Mesendoderm (in vitro differentiated cells): ENCODE measurements at regions not wholly inside any gene's neighbourhood (a gene's known extent, or its start where the extent isn't known, plus 50 kb on each side); places are given as distances from the start of the nearest gene placed in this dataset.

Experiments
- DNase-seq: peaks from one replicate; pipeline ENCODE4 v3.0.0; 2013
- H2AK5ac ChIP-seq: 2 replicates; pipeline ENCODE4 v1.6.1; 2013; ENCODE audit warnings: low read length, inconsistent platforms
- H2BK120ac ChIP-seq: 2 replicates; pipeline ENCODE4 v1.6.1; 2013; ENCODE audit warnings: low read depth, mild to moderate bottlenecking, low read length, moderate library complexity, mixed read lengths
- H2BK15ac ChIP-seq: replicated peaks from 2 replicates; pipeline ENCODE4 v1.6.1; 2013; ENCODE audit warnings: low read depth, mild to moderate bottlenecking, moderate library complexity
- H2BK5ac ChIP-seq: 2 replicates; pipeline ENCODE4 v1.6.1; 2013; ENCODE audit warnings: low read length, inconsistent platforms
- H3K18ac ChIP-seq: 2 replicates; pipeline ENCODE4 v1.6.1; 2013; ENCODE audit warnings: mild to moderate bottlenecking, low read length, mixed read lengths
- H3K23ac ChIP-seq: one replicate; pipeline ENCODE4 v1.6.1; 2013; ENCODE audit warnings: low read length
- H3K27ac ChIP-seq: 2 replicates; pipeline ENCODE4 v1.5.1; 2013; ENCODE audit warnings: low read depth, mild to moderate bottlenecking, inconsistent platforms, low read length, moderate library complexity
- H3K27me3 ChIP-seq: 2 replicates; pipeline ENCODE4 v1.6.1; 2013; ENCODE audit warnings: low read length, control low read depth, mild to moderate bottlenecking, inconsistent platforms; ENCODE audit not compliant: insufficient read depth, poor library complexity
- H3K36me3 ChIP-seq: 2 replicates; pipeline ENCODE4 v1.6.1; 2013; ENCODE audit warnings: low read length, inconsistent platforms; ENCODE audit not compliant: control insufficient read depth, insufficient read depth
- H3K4ac ChIP-seq: one replicate; pipeline ENCODE4 v1.6.1; 2013; ENCODE audit warnings: low read depth, mild to moderate bottlenecking, low read length, moderate library complexity
- H3K4me1 ChIP-seq: 2 replicates; pipeline ENCODE4 v1.6.1; 2013; ENCODE audit warnings: low read depth, low read length, inconsistent platforms; ENCODE audit not compliant: control insufficient read depth
- H3K4me2 ChIP-seq: 2 replicates; pipeline ENCODE4 v1.6.1; 2013; ENCODE audit warnings: low read length
- H3K4me3 ChIP-seq: 2 replicates; pipeline ENCODE4 v1.5.1; 2013; ENCODE audit warnings: mild to moderate bottlenecking, low read length
- H3K56ac ChIP-seq: one replicate; pipeline ENCODE4 v1.6.1; 2013; ENCODE audit warnings: low read length
- H3K79me1 ChIP-seq: 2 replicates; pipeline ENCODE4 v1.6.1; 2013; ENCODE audit warnings: low read length, inconsistent platforms
- H3K79me2 ChIP-seq: 2 replicates; pipeline ENCODE4 v1.6.1; 2013; ENCODE audit warnings: mild to moderate bottlenecking, low read length; ENCODE audit not compliant: control insufficient read depth, insufficient read depth
- H3K9ac ChIP-seq: 2 replicates; pipeline ENCODE4 v1.6.1; 2013; ENCODE audit warnings: low read length, inconsistent platforms
- H4K5ac ChIP-seq: one replicate; pipeline ENCODE4 v1.6.1; 2013; ENCODE audit warnings: low read length
- H4K8ac ChIP-seq: one replicate; pipeline ENCODE4 v1.6.1; 2013; ENCODE audit warnings: low read depth, mild to moderate bottlenecking, control low read depth, low read length, moderate library complexity
- WGBS: extraction: QIAGEN DNeasy Blood & Tissue Kit; methylation state at CpG from one replicate; pipeline ENCODE4 v1.1.7; 2013; ENCODE audit warnings: low lambda C conversion rate, missing lambda C conversion rate; ENCODE audit not compliant: insufficient coverage; ENCODE audit errors: extremely low coverage; 5-methylcytosine and 5-hydroxymethylcytosine counted together

DNA sequence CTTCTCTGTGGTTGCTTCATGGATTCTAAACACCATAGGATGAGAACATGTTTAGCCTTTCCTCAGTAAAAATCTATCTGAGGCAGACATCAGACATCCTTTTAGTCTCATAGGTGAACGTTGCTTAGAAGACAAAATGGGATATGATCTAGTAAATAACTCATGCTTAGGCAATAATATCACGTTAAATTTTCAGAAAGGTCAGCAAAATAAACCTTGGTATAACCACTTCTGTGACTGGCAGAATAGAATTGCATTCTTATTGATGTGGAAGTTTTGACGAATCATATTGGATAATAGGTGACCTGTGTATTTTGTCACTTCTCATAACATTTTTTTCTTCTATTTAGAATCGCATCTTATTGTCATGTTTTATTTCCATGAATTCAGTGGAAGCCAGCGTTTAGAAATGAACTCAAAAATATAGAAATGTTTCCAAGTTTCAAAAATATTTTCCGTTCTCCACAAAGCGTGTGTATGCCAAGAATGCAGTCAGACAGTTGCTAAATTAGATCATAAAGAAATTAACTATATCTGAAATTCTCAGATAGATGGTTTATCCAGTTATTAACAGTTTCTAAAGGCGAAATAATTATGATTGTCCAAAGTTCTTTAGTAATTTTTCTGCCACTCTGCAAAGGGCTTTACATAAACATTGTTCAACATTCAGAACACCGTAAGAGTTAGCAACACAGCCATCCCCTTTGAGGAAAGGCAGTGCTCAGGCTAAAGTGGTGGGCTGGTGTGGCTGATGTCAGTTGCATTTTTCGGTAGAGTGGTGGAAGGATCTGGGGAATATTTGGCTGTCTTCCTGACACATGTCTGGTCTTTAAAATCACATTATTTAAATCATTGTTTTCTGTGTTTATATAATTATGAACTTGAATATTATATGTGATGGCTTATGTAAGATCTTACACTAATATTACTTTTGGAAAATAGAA lies 827.2 kb downstream of the MTRR start:
- Histone ChIP-seq H3K56ac (no peak overlapping the region), H2BK120ac (no peak overlapping the region), H4K8ac (no peak overlapping the region), H3K27me3 (no peaks in the 10 kb centered on the region), H3K4me3 (no peak overlapping the region), H3K18ac (no peak overlapping the region), H3K36me3 (no peaks in the 10 kb centered on the region), H3K79me1 (no peaks in the 10 kb centered on the region), H3K4ac (no peak overlapping the region), H3K23ac (no peak overlapping the region), H3K27ac (no peak overlapping the region), H2AK5ac (no peak overlapping the region), H3K4me2 (no peak overlapping the region), H2BK15ac (no peak overlapping the region), H3K4me1 (no peaks in the 10 kb centered on the region), H2BK5ac (no peak overlapping the region), H3K9ac (no peak overlapping the region), H4K5ac (no peak overlapping the region), H3K79me2 (no peaks in the 10 kb centered on the region)
- no CpG with 5 or more reads among the region's 10 CpGs for WGBS
- DNase-seq: no peak

DNA sequence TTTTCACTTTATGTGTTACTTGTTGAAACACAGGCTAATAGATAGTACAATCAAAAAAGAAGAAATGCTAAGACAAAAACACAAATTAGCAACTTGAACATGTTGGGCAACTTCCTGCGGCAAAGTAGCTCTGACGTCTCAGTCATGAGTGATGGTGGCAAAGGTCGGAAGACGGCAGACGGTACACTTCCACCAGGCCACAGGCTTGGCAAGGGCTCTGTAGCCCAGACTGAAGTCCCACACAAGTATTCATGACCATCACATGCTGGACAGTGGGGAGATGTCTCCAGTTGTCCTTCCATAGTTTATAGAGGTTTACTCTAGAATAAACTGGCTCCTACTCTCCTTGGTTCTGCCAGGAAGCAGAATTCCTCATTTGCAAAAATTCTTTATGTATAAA lies 831.3 kb downstream of the MTRR start:
- Histone ChIP-seq H2AK5ac (no peak overlapping the region), H3K4ac (no peak overlapping the region), H2BK120ac (no peak overlapping the region), H3K23ac (no peak overlapping the region), H3K79me1 (no peaks in the 10 kb centered on the region), H3K4me3 (no peak overlapping the region), H2BK5ac (no peak overlapping the region), H2BK15ac (no peak overlapping the region), H3K27me3 (no peaks in the 10 kb centered on the region), H3K18ac (no peak overlapping the region), H4K5ac (no peak overlapping the region), H3K56ac (no peak overlapping the region), H4K8ac (no peak overlapping the region), H3K4me1 (no peaks in the 10 kb centered on the region), H3K27ac (no peak overlapping the region), H3K9ac (no peak overlapping the region), H3K4me2 (no peak overlapping the region), H3K36me3 (no peaks in the 10 kb centered on the region), H3K79me2 (no peaks in the 10 kb centered on the region)
- WGBS: no CpG with 5 or more reads among the region's 5 CpGs
- no peak for DNase-seq

DNA sequence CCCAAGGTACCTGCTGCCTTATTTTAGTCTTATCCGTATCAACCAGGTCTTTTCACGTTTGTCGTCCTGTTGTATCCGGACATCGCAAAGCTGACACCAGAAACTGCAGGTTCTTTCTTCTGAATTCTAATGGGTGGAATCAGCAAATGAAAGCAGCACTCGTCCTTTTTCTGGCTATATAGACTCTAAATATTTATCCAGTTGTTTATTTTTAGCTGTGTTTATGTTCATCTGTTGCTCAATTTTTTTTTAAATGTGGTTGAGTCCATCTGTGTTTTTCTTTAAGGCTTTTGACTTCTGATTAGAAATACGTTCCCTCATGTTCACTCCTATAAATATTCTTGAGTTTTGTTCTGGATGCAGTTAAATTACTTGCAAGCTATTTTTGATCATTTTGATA lies 831.7 kb downstream of the MTRR start:
- H3K56ac ChIP-seq: no peak overlapping the region
- no peaks in the 10 kb centered on the region for H3K79me1 ChIP-seq
- H4K8ac ChIP-seq: no peak overlapping the region
- H3K18ac ChIP-seq: no peak overlapping the region
- H3K4me1 ChIP-seq: no peaks in the 10 kb centered on the region
- H2BK15ac ChIP-seq: no peak overlapping the region
- no peak overlapping the region for H3K4ac ChIP-seq
- no peak for DNase-seq
- no peak overlapping the region for H2AK5ac ChIP-seq
- H3K23ac ChIP-seq: no peak overlapping the region
- H2BK120ac ChIP-seq: no peak overlapping the region
- no peak overlapping the region for H4K5ac ChIP-seq
- H3K79me2 ChIP-seq: no peaks in the 10 kb centered on the region
- no peak overlapping the region for H3K9ac ChIP-seq
- H3K36me3 ChIP-seq: no peaks in the 10 kb centered on the region
- no peak overlapping the region for H2BK5ac ChIP-seq
- no peak overlapping the region for H3K27ac ChIP-seq
- H3K4me3 ChIP-seq: no peak overlapping the region
- no peaks in the 10 kb centered on the region for H3K27me3 ChIP-seq
- no CpG with 5 or more reads among the region's 7 CpGs for WGBS
- no peak overlapping the region for H3K4me2 ChIP-seq

DNA sequence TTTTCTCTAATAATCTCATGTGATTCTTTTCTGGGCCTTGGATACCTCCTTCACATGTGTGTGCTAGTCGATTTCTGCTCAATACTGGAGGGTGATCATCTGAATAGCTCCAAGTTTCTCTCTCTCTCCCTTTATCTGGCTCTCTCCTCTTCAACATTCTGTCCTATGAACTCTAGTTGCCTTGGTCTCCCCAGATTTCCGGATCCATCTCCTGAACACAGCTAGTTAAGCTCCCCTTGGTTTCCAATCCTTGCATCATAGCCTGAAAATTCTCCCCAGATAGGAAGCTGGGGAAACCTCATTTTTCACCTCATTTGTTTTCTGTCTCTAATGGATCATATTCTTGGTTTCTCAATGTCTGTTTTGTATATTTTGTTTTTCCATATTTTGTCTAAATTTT lies 832.3 kb downstream of the MTRR start:
- Histone ChIP-seq H3K56ac (no peak overlapping the region), H3K4me3 (no peak overlapping the region), H2BK15ac (no peak overlapping the region), H4K5ac (no peak overlapping the region), H2AK5ac (no peak overlapping the region), H3K4ac (no peak overlapping the region), H4K8ac (no peak overlapping the region), H3K27me3 (no peaks in the 10 kb centered on the region), H3K18ac (no peak overlapping the region), H3K23ac (no peak overlapping the region), H3K27ac (no peak overlapping the region), H3K36me3 (no peaks in the 10 kb centered on the region), H3K9ac (no peak overlapping the region), H2BK120ac (no peak overlapping the region), H3K4me1 (no peaks in the 10 kb centered on the region), H3K79me2 (no peaks in the 10 kb centered on the region), H3K79me1 (no peaks in the 10 kb centered on the region), H2BK5ac (no peak overlapping the region), H3K4me2 (no peak overlapping the region)
- DNase-seq: no peak
- WGBS: no CpG with 5 or more reads among the region's 2 CpGs

DNA sequence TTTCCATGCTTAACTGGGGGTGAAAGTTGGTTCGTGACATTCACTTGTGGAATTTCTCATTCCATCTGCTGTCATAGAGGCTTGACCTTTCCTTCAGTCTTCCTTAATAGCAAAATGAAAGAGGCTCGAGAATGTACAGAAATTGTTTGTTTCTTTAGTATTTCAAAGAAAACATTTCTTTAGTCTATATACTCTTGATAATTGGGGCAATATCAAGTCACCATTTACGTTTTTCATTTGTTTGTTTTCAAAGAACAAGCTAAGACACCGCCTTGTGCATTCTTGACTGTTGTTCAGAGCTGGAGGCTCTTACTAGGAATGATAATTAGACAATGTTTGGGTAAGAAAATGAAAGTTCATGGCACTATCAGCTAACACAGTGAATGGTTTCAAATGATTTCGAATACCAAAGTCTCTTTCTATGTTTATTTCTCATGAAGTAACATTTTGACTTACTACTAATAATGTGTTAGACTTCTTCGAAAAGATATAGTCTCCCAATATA lies 835.4 kb downstream of the SEMA5A start:
- Histone ChIP-seq H3K79me1 (no peaks in the 10 kb centered on the region), H3K27ac (no peak overlapping the region), H4K8ac (no peak overlapping the region), H3K27me3 (no peaks in the 10 kb centered on the region), H3K36me3 (no peaks in the 10 kb centered on the region), H3K23ac (no peak overlapping the region), H3K9ac (no peak overlapping the region), H3K56ac (no peak overlapping the region), H2BK15ac (no peak overlapping the region), H3K4me1 (no peaks in the 10 kb centered on the region), H2BK120ac (no peak overlapping the region), H4K5ac (no peak overlapping the region), H3K79me2 (no peaks in the 10 kb centered on the region), H2BK5ac (no peak overlapping the region), H3K4me3 (no peak overlapping the region), H3K4me2 (no peak overlapping the region), H3K4ac (no peak overlapping the region), H2AK5ac (no peak overlapping the region), H3K18ac (no peak overlapping the region)
- WGBS: no CpG with 5 or more reads among the region's 6 CpGs
- DNase-seq: no peak
